PFSK-1 (cell line): ENCODE measurements at regions not wholly inside any gene's neighbourhood (a gene's known extent, or its start where the extent isn't known, plus 50 kb on each side); places are given as distances from the start of the nearest gene placed in this dataset.

ENCODE experiments used
- FOXP2 ChIP-seq: optimal IDR thresholded peaks from 2 replicates; pipeline ENCODE3; 2011; ENCODE audit warnings: borderline replicate concordance, control low read depth, inconsistent platforms; ENCODE audit not compliant: insufficient read depth; ENCODE audit errors: extremely low read length, extremely low read depth
- POLR2AphosphoS5 ChIP-seq: IDR thresholded peaks from 2 replicates; pipeline ENCODE4 v1.6.1; 2012; ENCODE audit warnings: low read depth, mild to moderate bottlenecking, control low read depth, low read length, moderate library complexity
- REST ChIP-seq, 2 experiments: IDR thresholded peaks; 2 replicates each; pipeline versions ENCODE4 v1.6.1 to v1.8.0; 2011 to 2012; ENCODE audit warnings: low read depth in 2 of 2, low read length in 2 of 2, control low read depth in 1 of 2, inconsistent platforms in 1 of 2, mild to moderate bottlenecking in 1 of 2, moderate library complexity in 1 of 2; ENCODE audit not compliant: insufficient read depth in 1 of 2
- SIN3A ChIP-seq: IDR thresholded peaks from 2 replicates; pipeline ENCODE4 v1.6.1; 2012; ENCODE audit warnings: mild to moderate bottlenecking, low read length, moderate library complexity, borderline replicate concordance; ENCODE audit not compliant: insufficient read depth
- TAF1 ChIP-seq: IDR thresholded peaks from 2 replicates; pipeline ENCODE4 v1.6.1; 2012; ENCODE audit warnings: low read length, control low read depth, borderline replicate concordance; ENCODE audit not compliant: insufficient read depth

DNA sequence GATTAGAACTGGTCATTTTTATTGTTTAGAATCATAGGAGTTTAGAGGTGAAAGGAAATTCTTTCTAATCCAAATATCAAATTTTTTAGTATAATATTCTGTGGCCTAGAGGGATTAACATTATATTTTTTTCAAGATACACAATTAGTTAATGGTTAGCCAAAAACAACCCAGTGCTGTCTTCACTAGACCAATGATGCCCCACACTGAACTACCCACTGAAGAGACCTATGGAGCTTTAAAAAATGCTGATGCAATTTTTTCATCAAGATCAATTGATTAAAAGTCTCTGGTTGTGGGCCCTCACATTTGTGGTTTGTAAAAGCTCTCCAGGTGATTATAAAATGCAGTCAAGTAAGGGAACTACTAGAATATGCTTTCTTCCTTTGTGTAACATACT is 274.1 kb upstream of the C9orf72 start:
- TF ChIP-seq SIN3A: no peak
- no peak for TF ChIP-seq FOXP2
- TF ChIP-seq POLR2AphosphoS5: no peak
- TF ChIP-seq REST (IDR thresholded peaks at IDR 0.05; ENCODE audit: insufficient read depth in 1 of 2, low read depth in 2 of 2, low read length in 2 of 2): no peak
- no peak for TF ChIP-seq TAF1

- TF ChIP-seq TAF1 (no peak), REST (IDR thresholded peaks at IDR 0.05; ENCODE audit: insufficient read depth in 1 of 2, low read depth in 2 of 2, low read length in 2 of 2) (no peak), POLR2AphosphoS5 (no peak), FOXP2 (no peak), SIN3A (no peak)
Measured at GRCh38 chr9:27847818-27848217, 274.5 kb upstream of the C9orf72 start.

DNA sequence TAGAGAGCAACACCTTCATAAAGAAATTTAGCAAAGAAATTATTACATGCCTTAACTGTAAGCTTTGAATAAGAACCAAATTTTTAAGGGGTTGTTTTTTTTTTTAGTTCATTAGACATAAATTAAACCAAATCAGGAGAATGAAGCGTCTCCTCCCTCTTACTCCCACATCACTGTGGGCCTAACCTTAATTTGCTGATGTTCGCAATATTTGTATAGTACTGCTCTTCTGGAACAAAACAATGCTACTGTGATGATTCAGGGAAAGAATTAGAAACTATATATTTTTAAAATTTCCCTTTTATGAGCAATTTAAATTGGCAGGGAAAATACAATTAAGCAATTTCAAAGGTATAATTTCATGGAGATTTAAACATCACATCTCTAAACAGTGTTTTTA is 275.0 kb upstream of the C9orf72 start:
- TF ChIP-seq REST (IDR thresholded peaks at IDR 0.05; ENCODE audit: insufficient read depth in 1 of 2, low read depth in 2 of 2, low read length in 2 of 2) (no peak), SIN3A (no peak), TAF1 (no peak), FOXP2 (no peak), POLR2AphosphoS5 (no peak)

GRCh38 chr9:27851858-27852257 is 278.6 kb upstream of the C9orf72 start:
- TF ChIP-seq SIN3A: no peak
- TF ChIP-seq FOXP2: no peak

DNA sequence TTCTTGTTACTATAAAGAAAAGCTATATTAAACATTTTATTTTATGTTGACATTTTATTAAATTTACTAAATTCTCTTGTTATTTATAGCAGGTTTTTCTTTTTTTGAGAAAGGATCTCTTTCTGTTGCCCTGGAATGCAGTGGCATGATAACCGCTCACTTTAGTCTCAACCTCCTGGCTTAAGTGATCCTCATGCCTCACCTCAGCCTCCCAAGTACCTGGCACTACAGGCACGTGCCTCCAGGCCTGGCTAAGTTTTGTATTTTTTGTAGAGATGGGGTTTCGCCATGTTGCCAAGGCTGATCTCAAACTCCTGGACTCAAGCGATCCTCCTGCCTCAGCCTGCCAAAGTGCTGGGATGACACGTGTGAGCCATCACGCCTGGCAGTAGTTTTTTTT is 280.2 kb upstream of the C9orf72 start:
- TF ChIP-seq REST (IDR thresholded peaks at IDR 0.05; ENCODE audit: insufficient read depth in 1 of 2, low read depth in 2 of 2, low read length in 2 of 2) (no peak), TAF1 (no peak), FOXP2 (no peak), POLR2AphosphoS5 (no peak), SIN3A (no peak)
